ENCODE measurements at regions not wholly inside any gene's neighbourhood (a gene's known extent, or its start where the extent isn't known, plus 50 kb on each side); places are given as distances from the start of the nearest gene placed in this dataset.

GRCh38 chr3:177468816-177469215 is 271.5 kb upstream of the TBL1XR1 start:
- in situ Hi-C loops (cut with HindIII; ENCODE audit: low sequenced_read_pairs) = no loop called here

GRCh38 chr3:177469216-177469615 is 271.9 kb upstream of the TBL1XR1 start:
- in situ Hi-C loops (cut with HindIII; ENCODE audit: low sequenced_read_pairs) = no loop called here

- in situ Hi-C loops (cut with HindIII; ENCODE audit: low sequenced_read_pairs) = no loop called here
These were observed 273.1 kb upstream of the TBL1XR1 start for GRCh38 chr3:177470197-177470941.

- in situ Hi-C loops (cut with HindIII; ENCODE audit: low sequenced_read_pairs) = no loop called here
These were observed 274.6 kb upstream of the TBL1XR1 start for GRCh38 chr3:177471733-177472480.

- in situ Hi-C loops (cut with HindIII; ENCODE audit: low sequenced_read_pairs) = no loop called here
These were observed 275.9 kb upstream of the TBL1XR1 start for GRCh38 chr3:177473184-177473583.

- in situ Hi-C loops (cut with HindIII; ENCODE audit: low sequenced_read_pairs) = no loop called here
These were observed 276.6 kb upstream of the TBL1XR1 start for GRCh38 chr3:177473903-177474302.

GRCh38 chr3:177474652-177475355 is 277.5 kb upstream of the TBL1XR1 start:
- in situ Hi-C loops (cut with HindIII; ENCODE audit: low sequenced_read_pairs) = no loop called here

- in situ Hi-C loops (cut with HindIII; ENCODE audit: low sequenced_read_pairs) = no loop called here
These were observed 278.0 kb upstream of the TBL1XR1 start for GRCh38 chr3:177475356-177475665.

GRCh38 chr3:177476495-177476894 is 279.2 kb upstream of the TBL1XR1 start:
- in situ Hi-C loops (cut with HindIII; ENCODE audit: low sequenced_read_pairs) = no loop called here

GRCh38 chr3:177476921-177477435 is 279.7 kb upstream of the TBL1XR1 start:
- in situ Hi-C loops (cut with HindIII; ENCODE audit: low sequenced_read_pairs) = no loop called here

GRCh38 chr3:177478170-177478867 is 281.0 kb upstream of the TBL1XR1 start:
- in situ Hi-C loops (cut with HindIII; ENCODE audit: low sequenced_read_pairs) = no loop called here

- in situ Hi-C loops (cut with HindIII; ENCODE audit: low sequenced_read_pairs) = no loop called here
These were observed 282.3 kb upstream of the TBL1XR1 start for GRCh38 chr3:177479630-177480029.

GRCh38 chr3:177481329-177481728 is 284.0 kb upstream of the TBL1XR1 start:
- in situ Hi-C loops (cut with HindIII; ENCODE audit: low sequenced_read_pairs) = no loop called here

GRCh38 chr3:177482048-177482691 is 284.9 kb upstream of the TBL1XR1 start:
- in situ Hi-C loops (cut with HindIII; ENCODE audit: low sequenced_read_pairs) = no loop called here

GRCh38 chr3:177483182-177483967 is 286.1 kb upstream of the TBL1XR1 start:
- in situ Hi-C loops (cut with HindIII; ENCODE audit: low sequenced_read_pairs) = no loop called here

- in situ Hi-C loops (cut with HindIII; ENCODE audit: low sequenced_read_pairs) = no loop called here
These were observed 286.9 kb upstream of the TBL1XR1 start for GRCh38 chr3:177484206-177484605.

GRCh38 chr3:177484926-177485325 is 287.6 kb upstream of the TBL1XR1 start:
- in situ Hi-C loops (cut with HindIII; ENCODE audit: low sequenced_read_pairs) = no loop called here

- in situ Hi-C loops (cut with HindIII; ENCODE audit: low sequenced_read_pairs) = no loop called here
These were observed 290.4 kb upstream of the TBL1XR1 start for GRCh38 chr3:177487635-177488186.

- in situ Hi-C loops (cut with HindIII; ENCODE audit: low sequenced_read_pairs) = no loop called here
These were observed 291.5 kb upstream of the TBL1XR1 start for GRCh38 chr3:177488740-177489139.
